ENCODE measurements at regions not wholly inside any gene's neighbourhood (a gene's known extent, or its start where the extent isn't known, plus 50 kb on each side); places are given as distances from the start of the nearest gene placed in this dataset.

- Histone ChIP-seq H3K27ac (no peak overlapping the region), H3K4me3 (no peak overlapping the region), H3K36me3 (no peaks in the 10 kb centered on the region), H3K4me1 (replicated peaks) (peaks cover 3% of the 10 kb centered on the region), H3K27me3 (replicated peaks; ENCODE audit: insufficient read depth) (no peaks in the 10 kb centered on the region), H3K9me3 (no peaks in the 10 kb centered on the region)
- intact Hi-C loops (cut with DNase I): loop anchor here (5.0 kb wide), 1 partner anchor 91 kb away; no protein-coding TSS in a partner anchor
- 29% methylated on average over 5 of the region's 5 CpGs for WGBS
- peak; percentile 20 for DNase-seq (ENCODE audit: low spot score)
- TF ChIP-seq POLR2A (IDR thresholded peaks at IDR 0.05) (no peak), POLR2AphosphoS5 (IDR thresholded peaks at IDR 0.05) (peak; percentile 39)
- TF ChIP-seq, protein P1, sequence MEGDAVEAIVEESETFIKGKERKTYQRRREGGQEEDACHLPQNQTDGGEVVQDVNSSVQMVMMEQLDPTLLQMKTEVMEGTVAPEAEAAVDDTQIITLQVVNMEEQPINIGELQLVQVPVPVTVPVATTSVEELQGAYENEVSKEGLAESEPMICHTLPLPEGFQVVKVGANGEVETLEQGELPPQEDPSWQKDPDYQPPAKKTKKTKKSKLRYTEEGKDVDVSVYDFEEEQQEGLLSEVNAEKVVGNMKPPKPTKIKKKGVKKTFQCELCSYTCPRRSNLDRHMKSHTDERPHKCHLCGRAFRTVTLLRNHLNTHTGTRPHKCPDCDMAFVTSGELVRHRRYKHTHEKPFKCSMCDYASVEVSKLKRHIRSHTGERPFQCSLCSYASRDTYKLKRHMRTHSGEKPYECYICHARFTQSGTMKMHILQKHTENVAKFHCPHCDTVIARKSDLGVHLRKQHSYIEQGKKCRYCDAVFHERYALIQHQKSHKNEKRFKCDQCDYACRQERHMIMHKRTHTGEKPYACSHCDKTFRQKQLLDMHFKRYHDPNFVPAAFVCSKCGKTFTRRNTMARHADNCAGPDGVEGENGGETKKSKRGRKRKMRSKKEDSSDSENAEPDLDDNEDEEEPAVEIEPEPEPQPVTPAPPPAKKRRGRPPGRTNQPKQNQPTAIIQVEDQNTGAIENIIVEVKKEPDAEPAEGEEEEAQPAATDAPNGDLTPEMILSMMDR (IDR thresholded peaks at IDR 0.05): peak; percentile 64 to 82 (median 76)
Measured at GRCh38 chr4:86496094-86497080, 97.7 kb upstream of the PTPN13 start.

GRCh38 chr4:86497131-86497530 lies 97.0 kb upstream of the PTPN13 start:
- peaks cover 3% of the 10 kb centered on the region for H3K4me1 ChIP-seq (replicated peaks)
- peak; percentile 61 for DNase-seq (ENCODE audit: low spot score)
- H3K27me3 ChIP-seq (replicated peaks; ENCODE audit: insufficient read depth): no peaks in the 10 kb centered on the region
- H3K27ac ChIP-seq: no peak overlapping the region
- H3K9me3 ChIP-seq: no peaks in the 10 kb centered on the region
- intact Hi-C loops (cut with DNase I): loop anchor here (5.0 kb wide), 1 partner anchor 90 kb away; no protein-coding TSS in a partner anchor
- no peaks in the 10 kb centered on the region for H3K36me3 ChIP-seq
- TF ChIP-seq, protein P1 (IDR thresholded peaks at IDR 0.05): no peak
- TF ChIP-seq POLR2AphosphoS5 (IDR thresholded peaks at IDR 0.05): peak; percentile 20
- TF ChIP-seq POLR2A (IDR thresholded peaks at IDR 0.05): no peak
- H3K4me3 ChIP-seq: no peak overlapping the region
- WGBS: 38% methylated on average over 2 of the region's 2 CpGs

DNA sequence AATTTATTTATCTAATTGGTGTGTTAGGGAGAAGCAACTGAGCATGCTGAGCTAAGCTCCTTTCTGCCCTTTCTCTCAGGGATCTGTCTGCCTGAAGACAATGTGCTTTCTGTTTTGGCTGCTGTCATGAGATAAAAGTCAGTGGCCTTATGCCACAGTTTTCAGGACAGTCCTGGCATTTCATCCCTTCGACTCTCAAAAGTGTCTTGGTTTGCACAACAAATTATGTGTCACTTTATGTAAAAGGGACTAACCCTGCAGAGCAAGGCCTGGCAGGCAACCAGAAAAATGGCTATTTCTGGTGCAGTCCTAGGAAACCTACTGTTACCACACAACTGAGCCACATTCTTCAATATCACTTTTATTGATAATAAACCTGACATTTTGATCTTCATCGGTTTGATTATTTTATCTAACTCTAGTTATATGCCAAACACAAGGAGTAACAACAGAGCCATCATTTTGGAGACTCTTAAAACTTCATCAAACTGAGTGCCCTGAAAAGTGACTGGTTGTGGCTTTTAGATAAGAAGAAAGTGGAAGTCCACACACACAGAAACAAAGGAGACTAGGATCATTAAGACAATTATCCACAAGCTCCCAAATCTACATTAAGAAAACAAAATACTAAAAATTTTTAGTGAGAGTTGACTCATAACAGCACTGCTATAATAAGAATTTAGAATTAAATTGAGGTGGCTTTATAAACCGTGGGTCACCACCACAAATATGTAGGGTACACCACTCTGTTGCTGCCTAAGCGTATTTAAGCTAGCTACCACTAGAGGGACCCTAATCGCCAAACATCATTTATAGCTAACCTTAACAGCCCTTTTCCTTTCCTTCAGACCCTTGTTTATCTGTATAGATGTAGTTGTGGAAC lies 95.9 kb upstream of the PTPN13 start:
- Histone ChIP-seq H3K27me3 (replicated peaks; ENCODE audit: insufficient read depth) (no peaks in the 10 kb centered on the region), H3K27ac (no peak overlapping the region), H3K4me3 (no peak overlapping the region), H3K36me3 (no peaks in the 10 kb centered on the region), H3K4me1 (replicated peaks) (peaks cover 3% of the 10 kb centered on the region), H3K9me3 (no peaks in the 10 kb centered on the region)
- WGBS: 9% methylated on average over 5 of the region's 5 CpGs
- TF ChIP-seq, protein P1 (IDR thresholded peaks at IDR 0.05): peak; percentile 38 to 80 (median 72)
- TF ChIP-seq POLR2AphosphoS5 (IDR thresholded peaks at IDR 0.05): peak; percentile 18
- TF ChIP-seq POLR2A (IDR thresholded peaks at IDR 0.05): no peak
- DNase-seq (ENCODE audit: low spot score): peak; percentile 15
- intact Hi-C loops (cut with DNase I): loop anchor here (1.0 to 5.0 kb wide), 2 partner anchors 89 to 396 kb away; no protein-coding TSS in a partner anchor

GRCh38 chr4:86498863-86499166 lies 95.3 kb upstream of the PTPN13 start:
- TF ChIP-seq, protein P1 (IDR thresholded peaks at IDR 0.05): no peak
- TF ChIP-seq POLR2AphosphoS5 (IDR thresholded peaks at IDR 0.05) (no peak), POLR2A (IDR thresholded peaks at IDR 0.05) (no peak)
- intact Hi-C loops (cut with DNase I): loop anchor here (1.0 to 5.0 kb wide), 2 partner anchors 88 to 395 kb away; no protein-coding TSS in a partner anchor
- no peaks in the 10 kb centered on the region for H3K27me3 ChIP-seq (replicated peaks; ENCODE audit: insufficient read depth)
- no peak overlapping the region for H3K27ac ChIP-seq
- no peaks in the 10 kb centered on the region for H3K9me3 ChIP-seq
- H3K4me3 ChIP-seq: no peak overlapping the region
- H3K36me3 ChIP-seq: no peaks in the 10 kb centered on the region
- no peak for DNase-seq (ENCODE audit: low spot score)
- 60% methylated on average over 1 of the region's 1 CpG for WGBS
- H3K4me1 ChIP-seq (replicated peaks): peaks cover 3% of the 10 kb centered on the region
